ENCODE measurements at regions not wholly inside any gene's neighbourhood (a gene's known extent, or its start where the extent isn't known, plus 50 kb on each side); places are given as distances from the start of the nearest gene placed in this dataset.

- H3K4me1 ChIP-seq (ENCODE audit: control insufficient read depth, insufficient read depth, low read length, poor library complexity, severe bottlenecking), result no peaks in the 10 kb centered on the region
- no peak overlapping the region for H3K27ac Mint-ChIP-seq
- peaks cover 2% of the 10 kb centered on the region for H3K36me3 Mint-ChIP-seq
These were observed 382.6 kb downstream of the CDH2 start for GRCh38 chr18:27794181-27794926.

GRCh38 chr18:27793013-27793785 lies 383.7 kb downstream of the CDH2 start:
- Histone ChIP-seq H3K27me3 (ENCODE audit: control insufficient read depth, insufficient read depth, low read length) (no peaks in the 10 kb centered on the region), H3K4me1 (ENCODE audit: control insufficient read depth, insufficient read depth, low read length, poor library complexity, severe bottlenecking) (no peaks in the 10 kb centered on the region), H3K9me3 (ENCODE audit: control insufficient read depth in 2 of 2, low read length in 2 of 2) (no peaks in the 10 kb centered on the region), H3K4me3 (ENCODE audit: low read depth, low read length) (no peak overlapping the region), H3K27ac (ENCODE audit: insufficient read depth, low read length, poor library complexity, severe bottlenecking) (no peak overlapping the region), H3K36me3 (ENCODE audit: control insufficient read depth, insufficient read depth, low read length) (no peaks in the 10 kb centered on the region)
- no peaks in the 10 kb centered on the region for H3K27me3 Mint-ChIP-seq
- H3K9me3 Mint-ChIP-seq, result peaks cover 0 to 20% (median 4%) of the 10 kb centered on the region in 7 donors
- H3K4me3 Mint-ChIP-seq, result no peak overlapping the region
- peaks cover 2% of the 10 kb centered on the region for H3K36me3 Mint-ChIP-seq
- no peak overlapping the region for H3K27ac Mint-ChIP-seq
- DNase-seq, result no peak
- ATAC-seq (ENCODE audit: low read depth in 2 of 2), result no peak
- no peaks in the 10 kb centered on the region for H3K4me1 Mint-ChIP-seq

More at GRCh38 chr18:27794181-27794926, 382.6 kb downstream of the CDH2 start:
- no peaks in the 10 kb centered on the region for H3K9me3 ChIP-seq (ENCODE audit: control insufficient read depth in 2 of 2, low read length in 2 of 2)
- H3K4me3 ChIP-seq (ENCODE audit: low read depth, low read length), result no peak overlapping the region
- Mint-ChIP-seq H3K4me1 (no peaks in the 10 kb centered on the region), H3K4me3 (no peak overlapping the region), H3K27me3 (no peaks in the 10 kb centered on the region), H3K9me3 (peaks cover 0 to 23% (median 3%) of the 10 kb centered on the region in 7 donors)
- no peak for DNase-seq
- no peak overlapping the region for H3K27ac ChIP-seq (ENCODE audit: insufficient read depth, low read length, poor library complexity, severe bottlenecking)
- H3K36me3 ChIP-seq (ENCODE audit: control insufficient read depth, insufficient read depth, low read length), result no peaks in the 10 kb centered on the region
- ATAC-seq (ENCODE audit: low read depth in 2 of 2), result no peak
- H3K27me3 ChIP-seq (ENCODE audit: control insufficient read depth, insufficient read depth, low read length), result no peaks in the 10 kb centered on the region

GRCh38 chr18:27789406-27789805 lies 387.5 kb downstream of the CDH2 start:
- H3K27me3 Mint-ChIP-seq, result no peaks in the 10 kb centered on the region
- H3K27ac Mint-ChIP-seq, result no peak overlapping the region
- H3K36me3 ChIP-seq (ENCODE audit: control insufficient read depth, insufficient read depth, low read length), result no peaks in the 10 kb centered on the region
- H3K9me3 ChIP-seq (ENCODE audit: control insufficient read depth in 2 of 2, low read length in 2 of 2), result peaks cover 0 to 13% of the 10 kb centered on the region in 2 experiments
- no peak overlapping the region for H3K4me3 ChIP-seq (ENCODE audit: low read depth, low read length)
- no peaks in the 10 kb centered on the region for H3K36me3 Mint-ChIP-seq
- H3K4me1 Mint-ChIP-seq, result no peaks in the 10 kb centered on the region
- ATAC-seq (ENCODE audit: low read depth in 2 of 2), result no peak
- no peak overlapping the region for H3K27ac ChIP-seq (ENCODE audit: insufficient read depth, low read length, poor library complexity, severe bottlenecking)
- no peak overlapping the region for H3K4me3 Mint-ChIP-seq
- H3K9me3 Mint-ChIP-seq, result peaks cover 0 to 16% (median 4%) of the 10 kb centered on the region in 7 donors
- no peak for DNase-seq
- no peaks in the 10 kb centered on the region for H3K27me3 ChIP-seq (ENCODE audit: control insufficient read depth, insufficient read depth, low read length)
- H3K4me1 ChIP-seq (ENCODE audit: control insufficient read depth, insufficient read depth, low read length, poor library complexity, severe bottlenecking), result no peaks in the 10 kb centered on the region

DNA sequence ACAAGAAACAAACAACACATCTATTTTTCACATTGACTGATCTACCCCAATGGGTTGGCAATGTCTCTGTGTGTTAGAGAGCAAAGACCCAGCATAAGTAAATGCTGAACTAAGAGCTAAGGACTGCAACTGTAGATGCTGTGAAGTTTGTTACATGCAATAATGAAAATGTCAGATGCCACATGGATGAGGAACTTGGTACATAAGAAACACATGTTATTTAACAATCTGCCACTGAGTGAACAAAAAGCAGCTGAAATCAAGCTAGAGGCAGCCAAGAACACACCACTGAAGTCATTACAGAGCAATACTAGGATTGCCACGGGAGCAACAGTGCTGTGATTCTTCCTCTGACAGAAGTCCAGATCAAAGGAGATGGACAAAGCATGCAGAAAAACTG lies 389.4 kb downstream of the CDH2 start:
- Mint-ChIP-seq H3K4me3 (no peak overlapping the region), H3K9me3 (peaks cover 2 to 17% (median 5%) of the 10 kb centered on the region in 7 donors), H3K27ac (no peak overlapping the region), H3K27me3 (no peaks in the 10 kb centered on the region), H3K36me3 (no peaks in the 10 kb centered on the region), H3K4me1 (no peaks in the 10 kb centered on the region)
- H3K4me1 ChIP-seq (ENCODE audit: control insufficient read depth, insufficient read depth, low read length, poor library complexity, severe bottlenecking), result no peaks in the 10 kb centered on the region
- H3K36me3 ChIP-seq (ENCODE audit: control insufficient read depth, insufficient read depth, low read length), result no peaks in the 10 kb centered on the region
- H3K9me3 ChIP-seq (ENCODE audit: control insufficient read depth in 2 of 2, low read length in 2 of 2), result peaks cover 0 to 13% of the 10 kb centered on the region in 2 experiments
- H3K27ac ChIP-seq (ENCODE audit: insufficient read depth, low read length, poor library complexity, severe bottlenecking), result no peak overlapping the region
- DNase-seq, result no peak
- H3K4me3 ChIP-seq (ENCODE audit: low read depth, low read length), result no peak overlapping the region
- ATAC-seq (ENCODE audit: low read depth in 2 of 2), result no peak
- H3K27me3 ChIP-seq (ENCODE audit: control insufficient read depth, insufficient read depth, low read length), result no peaks in the 10 kb centered on the region

DNA sequence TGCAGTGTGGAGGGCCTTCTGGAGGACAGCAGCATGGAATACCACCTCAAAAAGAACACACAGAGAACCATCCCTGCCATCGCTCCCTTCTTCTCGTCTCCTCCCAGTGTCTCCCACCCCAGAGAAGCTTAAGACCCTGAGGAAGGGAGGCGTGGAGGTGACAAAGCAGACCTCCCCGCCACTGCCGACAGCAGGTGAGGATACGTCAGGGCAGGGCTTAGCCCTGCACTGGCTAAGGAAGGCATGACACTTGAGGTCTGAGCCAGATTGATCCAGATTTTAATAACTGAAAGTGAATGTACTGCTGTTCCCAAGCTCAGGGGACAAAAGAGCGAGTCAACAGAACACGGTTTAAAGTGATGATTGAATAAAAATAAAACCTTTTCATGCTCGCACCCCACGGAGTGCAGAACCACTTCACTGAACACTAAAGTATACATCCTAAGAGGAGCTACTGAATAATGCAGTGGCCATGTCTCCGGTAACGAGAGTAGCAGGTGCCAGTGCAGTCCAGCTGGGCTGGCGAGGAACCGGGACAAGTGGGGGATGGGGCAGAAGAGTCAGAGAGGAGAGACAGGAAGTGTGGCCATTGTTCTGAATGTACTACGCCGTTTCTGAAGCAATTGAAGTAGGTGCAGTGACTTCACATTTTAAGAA lies 391.0 kb downstream of the CDH2 start:
- no peak overlapping the region for H3K4me3 ChIP-seq (ENCODE audit: low read depth, low read length)
- H3K27me3 Mint-ChIP-seq, result no peaks in the 10 kb centered on the region
- H3K4me1 ChIP-seq (ENCODE audit: control insufficient read depth, insufficient read depth, low read length, poor library complexity, severe bottlenecking), result no peaks in the 10 kb centered on the region
- no peaks in the 10 kb centered on the region for H3K27me3 ChIP-seq (ENCODE audit: control insufficient read depth, insufficient read depth, low read length)
- no peaks in the 10 kb centered on the region for H3K36me3 ChIP-seq (ENCODE audit: control insufficient read depth, insufficient read depth, low read length)
- H3K27ac Mint-ChIP-seq, result no peak overlapping the region
- ATAC-seq (ENCODE audit: low read depth in 2 of 2) (no peak), DNase-seq (no peak)
- H3K27ac ChIP-seq (ENCODE audit: insufficient read depth, low read length, poor library complexity, severe bottlenecking), result no peak overlapping the region
- peaks cover 0 to 13% of the 10 kb centered on the region in 2 experiments for H3K9me3 ChIP-seq (ENCODE audit: control insufficient read depth in 2 of 2, low read length in 2 of 2)
- H3K36me3 Mint-ChIP-seq, result no peaks in the 10 kb centered on the region
- H3K9me3 Mint-ChIP-seq, result peaks cover 2 to 17% (median 8%) of the 10 kb centered on the region in 7 donors
- no peak overlapping the region for H3K4me3 Mint-ChIP-seq
- H3K4me1 Mint-ChIP-seq, result no peaks in the 10 kb centered on the region

GRCh38 chr18:27780061-27780745 lies 396.7 kb downstream of the CDH2 start:
- DNase-seq (no peak), ATAC-seq (ENCODE audit: low read depth in 2 of 2) (no peak)
- Mint-ChIP-seq H3K36me3 (no peaks in the 10 kb centered on the region), H3K4me3 (no peak overlapping the region), H3K27ac (no peak overlapping the region), H3K9me3 (peaks cover 2 to 28% (median 8%) of the 10 kb centered on the region in 7 donors), H3K4me1 (no peaks in the 10 kb centered on the region), H3K27me3 (no peaks in the 10 kb centered on the region)
- no peaks in the 10 kb centered on the region for H3K4me1 ChIP-seq (ENCODE audit: control insufficient read depth, insufficient read depth, low read length, poor library complexity, severe bottlenecking)
- H3K36me3 ChIP-seq (ENCODE audit: control insufficient read depth, insufficient read depth, low read length), result no peaks in the 10 kb centered on the region
- H3K27ac ChIP-seq (ENCODE audit: insufficient read depth, low read length, poor library complexity, severe bottlenecking), result no peak overlapping the region
- no peaks in the 10 kb centered on the region for H3K27me3 ChIP-seq (ENCODE audit: control insufficient read depth, insufficient read depth, low read length)
- no peaks in the 10 kb centered on the region for H3K9me3 ChIP-seq (ENCODE audit: control insufficient read depth in 2 of 2, low read length in 2 of 2)
- H3K4me3 ChIP-seq (ENCODE audit: low read depth, low read length), result no peak overlapping the region

GRCh38 chr18:27778925-27779324 lies 398.0 kb downstream of the CDH2 start:
- Histone ChIP-seq H3K4me3 (ENCODE audit: low read depth, low read length) (no peak overlapping the region), H3K36me3 (ENCODE audit: control insufficient read depth, insufficient read depth, low read length) (no peaks in the 10 kb centered on the region), H3K9me3 (ENCODE audit: control insufficient read depth in 2 of 2, low read length in 2 of 2) (no peaks in the 10 kb centered on the region), H3K27ac (ENCODE audit: insufficient read depth, low read length, poor library complexity, severe bottlenecking) (no peak overlapping the region), H3K27me3 (ENCODE audit: control insufficient read depth, insufficient read depth, low read length) (no peaks in the 10 kb centered on the region), H3K4me1 (ENCODE audit: control insufficient read depth, insufficient read depth, low read length, poor library complexity, severe bottlenecking) (no peaks in the 10 kb centered on the region)
- DNase-seq, result no peak
- Mint-ChIP-seq H3K9me3 (peaks cover 3 to 32% (median 9%) of the 10 kb centered on the region in 7 donors), H3K4me1 (no peaks in the 10 kb centered on the region), H3K27ac (no peak overlapping the region), H3K4me3 (no peak overlapping the region), H3K36me3 (no peaks in the 10 kb centered on the region), H3K27me3 (no peaks in the 10 kb centered on the region)
- ATAC-seq (ENCODE audit: low read depth in 2 of 2), result no peak
